CD14-positive monocyte (primary cell): ENCODE measurements at regions not wholly inside any gene's neighbourhood (a gene's known extent, or its start where the extent isn't known, plus 50 kb on each side); places are given as distances from the start of the nearest gene placed in this dataset.

Source experiments
- DNase-seq, 3 donors: peaks; one replicate each; pipeline ENCODE4 v3.0.0-alpha.2; 2011 to 2022
- H2AFZ ChIP-seq: 2 replicates; pipeline ENCODE4 v1.6.0; 2012; ENCODE audit warnings: mild to moderate bottlenecking, low read depth, low read length, inconsistent platforms; ENCODE audit not compliant: insufficient read depth, poor library complexity, severe bottlenecking
- H3K27ac ChIP-seq, 2 donors: 1 replicate in 1 of 2; 2 replicates in 1 of 2; pipeline ENCODE4 v1.5.1; 2012 to 2013; ENCODE audit warnings: low read length in 2 of 2, control low read depth in 1 of 2, inconsistent platforms in 1 of 2, low read depth in 1 of 2, mild to moderate bottlenecking in 1 of 2
- H3K27me3 ChIP-seq, 2 donors: one replicate each; pipeline versions ENCODE4 v1.6.0 to v1.6.1; 2011 to 2013; ENCODE audit warnings: low read length in 2 of 2; ENCODE audit not compliant: control insufficient read depth in 2 of 2, insufficient read depth in 2 of 2
- H3K36me3 ChIP-seq, 2 donors: replicated peaks in 1 of 2; 1 replicate in 1 of 2; 2 replicates in 1 of 2; pipeline versions ENCODE4 v1.5.1 to v1.6.1; 2012 to 2013; ENCODE audit warnings: low read length in 2 of 2, control low read depth in 1 of 2, inconsistent platforms in 1 of 2, mild to moderate bottlenecking in 1 of 2; ENCODE audit not compliant: insufficient read depth in 2 of 2, control insufficient read depth in 1 of 2
- H3K4me1 ChIP-seq, 2 donors: 1 replicate in 1 of 2; 2 replicates in 1 of 2; pipeline versions ENCODE4 v1.5.1 to v1.6.1; 2012 to 2013; ENCODE audit warnings: low read length in 2 of 2, control low read depth in 1 of 2, inconsistent platforms in 1 of 2, mild to moderate bottlenecking in 1 of 2, moderate library complexity in 1 of 2; ENCODE audit not compliant: insufficient read depth in 2 of 2, control insufficient read depth in 1 of 2
- H3K4me2 ChIP-seq: replicated peaks from 2 replicates; pipeline ENCODE3; 2012; ENCODE audit warnings: low read length, moderate library complexity, mild to moderate bottlenecking; ENCODE audit not compliant: poor library complexity, severe bottlenecking; ENCODE audit errors: extremely low read depth
- H3K4me3 ChIP-seq, 3 experiments: fragments of 200-600 bp in 1 of 3; sonication (generic) in 1 of 3; replicated peaks in 1 of 3; 1 replicate in 2 of 3; 2 replicates in 1 of 3; pipeline ENCODE4 v1.5.1; 2011 to 2013; ENCODE audit warnings: low read length in 3 of 3, mild to moderate bottlenecking in 3 of 3, control low read depth in 2 of 3, low read depth in 2 of 3, inconsistent platforms in 1 of 3, moderate library complexity in 1 of 3
- H3K79me2 ChIP-seq: 2 replicates; pipeline ENCODE4 v1.6.0; 2012; ENCODE audit warnings: mild to moderate bottlenecking, control low read depth, inconsistent platforms, low read length, moderate library complexity; ENCODE audit not compliant: insufficient read depth
- H3K9ac ChIP-seq: 2 replicates; pipeline ENCODE4 v1.6.0; 2017; ENCODE audit warnings: low read length, mild to moderate bottlenecking; ENCODE audit not compliant: insufficient read depth, poor library complexity, severe bottlenecking
- H3K9me3 ChIP-seq, 2 donors: replicated peaks in 1 of 2; 1 replicate in 1 of 2; 2 replicates in 1 of 2; pipeline versions ENCODE4 v1.5.1 to v1.6.1; 2012 to 2013; ENCODE audit warnings: low read length in 2 of 2, control low read depth in 1 of 2; ENCODE audit not compliant: control insufficient read depth in 1 of 2, insufficient read depth in 1 of 2
- H4K20me1 ChIP-seq: 2 replicates; pipeline ENCODE4 v1.6.0; 2012; ENCODE audit warnings: mild to moderate bottlenecking, low read length, control low read depth, moderate library complexity; ENCODE audit not compliant: insufficient read depth
- H3K27ac Mint-ChIP-seq, 7 donors: one replicate each; pipeline ENCODE4 v1.8.0; 2020; ENCODE audit warnings: mild to moderate bottlenecking in 7 of 7, mixed read lengths in 7 of 7, moderate library complexity in 6 of 7, inconsistent platforms in 2 of 7
- H3K27me3 Mint-ChIP-seq, 3 donors: one replicate each; pipeline ENCODE4 v1.8.0; 2021 to 2022; ENCODE audit warnings: low read depth in 3 of 3, mild to moderate bottlenecking in 3 of 3, mixed read lengths in 3 of 3, moderate library complexity in 3 of 3, inconsistent platforms in 1 of 3
- H3K36me3 Mint-ChIP-seq, 2 donors: one replicate each; pipeline ENCODE4 v1.8.0; 2020; ENCODE audit warnings: mixed read lengths in 2 of 2, inconsistent platforms in 1 of 2, mild to moderate bottlenecking in 1 of 2
- H3K4me1 Mint-ChIP-seq: one replicate; pipeline ENCODE4 v1.8.0; 2020; ENCODE audit warnings: mild to moderate bottlenecking, mixed read lengths
- H3K4me3 Mint-ChIP-seq, 2 donors: one replicate each; pipeline ENCODE4 v1.8.0; 2020; ENCODE audit warnings: mild to moderate bottlenecking in 2 of 2, mixed read lengths in 2 of 2, moderate library complexity in 1 of 2
- H3K9me3 Mint-ChIP-seq, 7 donors: one replicate each; pipeline ENCODE4 v1.8.0; 2020 to 2022; ENCODE audit warnings: mixed read lengths in 7 of 7, mild to moderate bottlenecking in 6 of 7, moderate library complexity in 6 of 7, inconsistent platforms in 2 of 7
- WGBS: methylation state at CpG from one replicate; pipeline ENCODE4 v1.1.5; 2013; ENCODE audit warnings: missing lambda C conversion rate; ENCODE audit not compliant: insufficient coverage; 5-methylcytosine and 5-hydroxymethylcytosine counted together
- intact Hi-C, 2 donors: fragments of 100-400 bp; cut with micrococcal nuclease; formaldehyde crosslinking; loops; one replicate each; pipeline versions ENCODE4 v1.15.0 to v1.15.1; 2023
- TF ChIP-seq, protein P1 (sequence below): fragments of 200-600 bp; IDR thresholded peaks from one replicate; pipeline ENCODE4 v1.8.0; 2022; ENCODE audit warnings: antibody characterized with exemption, mild to moderate bottlenecking

DNA sequence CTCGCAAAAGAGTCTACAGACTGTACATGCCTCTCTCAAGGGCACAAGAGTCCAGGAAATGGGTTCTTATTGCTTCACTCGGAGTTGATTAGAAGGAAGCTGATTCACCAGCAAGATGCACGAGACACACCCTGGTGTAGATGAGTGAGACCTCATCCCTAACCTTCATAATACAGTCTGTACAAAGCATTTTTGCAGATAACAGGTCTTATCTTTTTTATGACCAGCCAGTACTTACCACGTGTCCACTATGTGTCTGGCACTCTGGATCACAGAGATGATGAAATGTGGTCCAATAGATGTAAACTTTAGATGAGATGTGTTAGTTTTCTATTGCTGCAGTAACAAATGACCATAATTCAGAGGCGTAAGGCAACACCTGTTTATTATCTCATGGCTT is 53.4 kb upstream of the PWP1 start:
- no peaks in the 10 kb centered on the region for H3K9me3 ChIP-seq
- Mint-ChIP-seq H3K36me3 (peaks cover 0 to 2% of the 10 kb centered on the region in 2 donors), H3K27ac (no peak overlapping the region), H3K4me3 (no peak overlapping the region), H3K27me3 (peaks cover 0 to 2% (median 0%) of the 10 kb centered on the region in 3 donors), H3K4me1 (peaks cover 2% of the 10 kb centered on the region), H3K9me3 (peaks cover 0 to 6% (median 2%) of the 10 kb centered on the region in 7 donors)
- intact Hi-C loops = no loop called here
- H3K4me1 ChIP-seq = no peaks in the 10 kb centered on the region
- no peaks in the 10 kb centered on the region for H4K20me1 ChIP-seq
- no peak overlapping the region for H2AFZ ChIP-seq
- no peak for DNase-seq
- H3K4me2 ChIP-seq = no peak overlapping the region
- TF ChIP-seq, protein P1, sequence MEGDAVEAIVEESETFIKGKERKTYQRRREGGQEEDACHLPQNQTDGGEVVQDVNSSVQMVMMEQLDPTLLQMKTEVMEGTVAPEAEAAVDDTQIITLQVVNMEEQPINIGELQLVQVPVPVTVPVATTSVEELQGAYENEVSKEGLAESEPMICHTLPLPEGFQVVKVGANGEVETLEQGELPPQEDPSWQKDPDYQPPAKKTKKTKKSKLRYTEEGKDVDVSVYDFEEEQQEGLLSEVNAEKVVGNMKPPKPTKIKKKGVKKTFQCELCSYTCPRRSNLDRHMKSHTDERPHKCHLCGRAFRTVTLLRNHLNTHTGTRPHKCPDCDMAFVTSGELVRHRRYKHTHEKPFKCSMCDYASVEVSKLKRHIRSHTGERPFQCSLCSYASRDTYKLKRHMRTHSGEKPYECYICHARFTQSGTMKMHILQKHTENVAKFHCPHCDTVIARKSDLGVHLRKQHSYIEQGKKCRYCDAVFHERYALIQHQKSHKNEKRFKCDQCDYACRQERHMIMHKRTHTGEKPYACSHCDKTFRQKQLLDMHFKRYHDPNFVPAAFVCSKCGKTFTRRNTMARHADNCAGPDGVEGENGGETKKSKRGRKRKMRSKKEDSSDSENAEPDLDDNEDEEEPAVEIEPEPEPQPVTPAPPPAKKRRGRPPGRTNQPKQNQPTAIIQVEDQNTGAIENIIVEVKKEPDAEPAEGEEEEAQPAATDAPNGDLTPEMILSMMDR = no peak
- no peak overlapping the region for H3K27ac ChIP-seq
- H3K36me3 ChIP-seq = no peaks in the 10 kb centered on the region
- no peak overlapping the region for H3K9ac ChIP-seq
- no peaks in the 10 kb centered on the region for H3K27me3 ChIP-seq
- no peak overlapping the region for H3K4me3 ChIP-seq
- no peaks in the 10 kb centered on the region for H3K79me2 ChIP-seq
- 100% methylated on average over 2 of the region's 5 CpGs for WGBS

DNA sequence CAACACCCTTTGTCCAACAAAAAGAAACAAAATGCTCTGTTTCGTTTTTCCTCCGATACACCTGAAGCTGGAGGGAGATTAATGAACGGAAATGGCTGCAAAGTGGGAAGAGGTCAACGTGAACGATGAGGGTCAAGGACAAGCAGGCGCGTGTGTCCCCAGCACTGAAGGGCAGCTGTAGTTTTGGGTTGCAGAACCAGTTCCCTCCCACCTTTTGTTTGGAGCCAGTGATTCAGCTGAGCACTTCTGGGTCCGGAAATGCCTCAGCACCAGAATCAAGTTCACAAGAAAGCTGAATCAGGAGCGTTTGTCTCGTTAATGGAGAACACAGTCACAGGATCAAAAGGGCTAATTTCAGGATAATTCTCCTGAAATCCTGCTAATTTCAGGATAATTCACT is 51.1 kb upstream of the PWP1 start:
- intact Hi-C loops = no loop called here
- no peaks in the 10 kb centered on the region for H3K9me3 ChIP-seq
- H3K9ac ChIP-seq = no peak overlapping the region
- Mint-ChIP-seq H3K27ac (no peak overlapping the region), H3K9me3 (peaks cover 0 to 6% (median 2%) of the 10 kb centered on the region in 7 donors), H3K27me3 (peaks cover 0 to 2% (median 0%) of the 10 kb centered on the region in 3 donors), H3K4me3 (no peak overlapping the region), H3K4me1 (peaks cover 2% of the 10 kb centered on the region), H3K36me3 (peaks cover 0 to 2% of the 10 kb centered on the region in 2 donors)
- no peak overlapping the region for H2AFZ ChIP-seq
- no peak overlapping the region for H3K4me2 ChIP-seq
- H3K79me2 ChIP-seq = no peaks in the 10 kb centered on the region
- H4K20me1 ChIP-seq = no peaks in the 10 kb centered on the region
- no peaks in the 10 kb centered on the region for H3K36me3 ChIP-seq
- 96% methylated on average over 6 of the region's 10 CpGs for WGBS
- no peaks in the 10 kb centered on the region for H3K27me3 ChIP-seq
- no peak overlapping the region for H3K4me3 ChIP-seq
- TF ChIP-seq, protein P1 = no peak
- no peak overlapping the region for H3K27ac ChIP-seq
- no peaks in the 10 kb centered on the region for H3K4me1 ChIP-seq
- DNase-seq = no peak
